Smooth muscle cell of the brain vasculature (primary cell): ENCODE measurements at regions not wholly inside any gene's neighbourhood (a gene's known extent, or its start where the extent isn't known, plus 50 kb on each side); places are given as distances from the start of the nearest gene placed in this dataset.

Experiments
- DNase-seq: peaks from one replicate; pipeline ENCODE4 v3.0.0-alpha.2; 2012; ENCODE audit warnings: low read depth, low spot score

- DNase-seq, result no peak
These were observed 115.8 kb downstream of the SLC25A47 start for GRCh38 chr14:100438678-100439592.

- no peak for DNase-seq
These were observed 116.6 kb downstream of the SLC25A47 start for GRCh38 chr14:100439781-100440180.

GRCh38 chr14:100440207-100440631 lies 117.1 kb downstream of the SLC25A47 start:
- peak; percentile 20 for DNase-seq

- no peak for DNase-seq
These were observed 117.6 kb downstream of the SLC25A47 start for GRCh38 chr14:100440758-100441203.

GRCh38 chr14:100441271-100441947 lies 118.3 kb downstream of the SLC25A47 start:
- DNase-seq, result no peak

GRCh38 chr14:100442036-100442435 lies 118.9 kb downstream of the SLC25A47 start:
- DNase-seq, result no peak

- no peak for DNase-seq
These were observed 119.7 kb downstream of the SLC25A47 start for GRCh38 chr14:100442498-100443490.

GRCh38 chr14:100443603-100444002 lies 120.5 kb downstream of the SLC25A47 start:
- DNase-seq, result no peak

- no peak for DNase-seq
These were observed 122.4 kb downstream of the SLC25A47 start for GRCh38 chr14:100445436-100446088.

- no peak for DNase-seq
These were observed 123.4 kb downstream of the SLC25A47 start for GRCh38 chr14:100446572-100446971.

- DNase-seq, result no peak
These were observed 125.2 kb downstream of the SLC25A47 start for GRCh38 chr14:100448376-100448775.

GRCh38 chr14:100449225-100449987 lies 126.3 kb downstream of the SLC25A47 start:
- no peak for DNase-seq

- no peak for DNase-seq
These were observed 126.9 kb downstream of the SLC25A47 start for GRCh38 chr14:100450049-100450448.

- DNase-seq, result no peak
These were observed 127.6 kb downstream of the SLC25A47 start for GRCh38 chr14:100450736-100451135.

GRCh38 chr14:100451264-100451663 lies 128.1 kb downstream of the SLC25A47 start:
- no peak for DNase-seq

GRCh38 chr14:100453930-100454329 lies 130.8 kb downstream of the SLC25A47 start:
- DNase-seq, result no peak

GRCh38 chr14:100454437-100454836 lies 131.3 kb downstream of the SLC25A47 start:
- no peak for DNase-seq

- no peak for DNase-seq
These were observed 123.3 kb downstream of the BEGAIN start for GRCh38 chr14:100463937-100464336.

- DNase-seq, result no peak
These were observed 120.9 kb downstream of the BEGAIN start for GRCh38 chr14:100466111-100466856.
